Mesendoderm (in vitro differentiated cells): ENCODE measurements at regions not wholly inside any gene's neighbourhood (a gene's known extent, or its start where the extent isn't known, plus 50 kb on each side); places are given as distances from the start of the nearest gene placed in this dataset.

Experiments used
- DNase-seq: peaks from one replicate; pipeline ENCODE4 v3.0.0; 2013
- H2AK5ac ChIP-seq: 2 replicates; pipeline ENCODE4 v1.6.1; 2013; ENCODE audit warnings: low read length, inconsistent platforms
- H2BK120ac ChIP-seq: 2 replicates; pipeline ENCODE4 v1.6.1; 2013; ENCODE audit warnings: low read depth, mild to moderate bottlenecking, low read length, moderate library complexity, mixed read lengths
- H2BK15ac ChIP-seq: replicated peaks from 2 replicates; pipeline ENCODE4 v1.6.1; 2013; ENCODE audit warnings: low read depth, mild to moderate bottlenecking, moderate library complexity
- H2BK5ac ChIP-seq: 2 replicates; pipeline ENCODE4 v1.6.1; 2013; ENCODE audit warnings: low read length, inconsistent platforms
- H3K18ac ChIP-seq: 2 replicates; pipeline ENCODE4 v1.6.1; 2013; ENCODE audit warnings: mild to moderate bottlenecking, low read length, mixed read lengths
- H3K23ac ChIP-seq: one replicate; pipeline ENCODE4 v1.6.1; 2013; ENCODE audit warnings: low read length
- H3K27ac ChIP-seq: 2 replicates; pipeline ENCODE4 v1.5.1; 2013; ENCODE audit warnings: low read depth, mild to moderate bottlenecking, inconsistent platforms, low read length, moderate library complexity
- H3K27me3 ChIP-seq: 2 replicates; pipeline ENCODE4 v1.6.1; 2013; ENCODE audit warnings: low read length, control low read depth, mild to moderate bottlenecking, inconsistent platforms; ENCODE audit not compliant: insufficient read depth, poor library complexity
- H3K36me3 ChIP-seq: 2 replicates; pipeline ENCODE4 v1.6.1; 2013; ENCODE audit warnings: low read length, inconsistent platforms; ENCODE audit not compliant: control insufficient read depth, insufficient read depth
- H3K4ac ChIP-seq: one replicate; pipeline ENCODE4 v1.6.1; 2013; ENCODE audit warnings: low read depth, mild to moderate bottlenecking, low read length, moderate library complexity
- H3K4me1 ChIP-seq: 2 replicates; pipeline ENCODE4 v1.6.1; 2013; ENCODE audit warnings: low read depth, low read length, inconsistent platforms; ENCODE audit not compliant: control insufficient read depth
- H3K4me2 ChIP-seq: 2 replicates; pipeline ENCODE4 v1.6.1; 2013; ENCODE audit warnings: low read length
- H3K4me3 ChIP-seq: 2 replicates; pipeline ENCODE4 v1.5.1; 2013; ENCODE audit warnings: mild to moderate bottlenecking, low read length
- H3K56ac ChIP-seq: one replicate; pipeline ENCODE4 v1.6.1; 2013; ENCODE audit warnings: low read length
- H3K79me1 ChIP-seq: 2 replicates; pipeline ENCODE4 v1.6.1; 2013; ENCODE audit warnings: low read length, inconsistent platforms
- H3K79me2 ChIP-seq: 2 replicates; pipeline ENCODE4 v1.6.1; 2013; ENCODE audit warnings: mild to moderate bottlenecking, low read length; ENCODE audit not compliant: control insufficient read depth, insufficient read depth
- H3K9ac ChIP-seq: 2 replicates; pipeline ENCODE4 v1.6.1; 2013; ENCODE audit warnings: low read length, inconsistent platforms
- H4K5ac ChIP-seq: one replicate; pipeline ENCODE4 v1.6.1; 2013; ENCODE audit warnings: low read length
- H4K8ac ChIP-seq: one replicate; pipeline ENCODE4 v1.6.1; 2013; ENCODE audit warnings: low read depth, mild to moderate bottlenecking, control low read depth, low read length, moderate library complexity
- WGBS: extraction: QIAGEN DNeasy Blood & Tissue Kit; methylation state at CpG from one replicate; pipeline ENCODE4 v1.1.7; 2013; ENCODE audit warnings: low lambda C conversion rate, missing lambda C conversion rate; ENCODE audit not compliant: insufficient coverage; ENCODE audit errors: extremely low coverage; 5-methylcytosine and 5-hydroxymethylcytosine counted together

DNA sequence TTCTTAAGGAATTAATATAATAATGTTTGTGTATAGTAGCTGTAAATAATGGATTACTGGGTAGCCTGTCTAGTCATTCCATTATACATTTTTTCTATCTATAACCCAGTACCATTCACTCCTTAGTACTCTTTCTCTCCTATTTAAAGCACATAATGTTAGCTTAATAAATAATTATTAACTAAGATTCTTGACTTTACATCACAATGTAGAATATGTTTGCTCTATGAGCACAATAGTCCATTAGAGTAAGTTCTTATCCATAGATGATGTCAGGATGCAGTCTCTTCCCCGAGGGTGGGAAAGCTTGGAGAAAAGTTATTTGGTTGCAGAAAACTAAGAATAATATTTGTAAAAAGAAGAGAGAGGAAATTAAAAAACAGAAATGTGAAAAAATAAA lies 226.4 kb upstream of the EYS start:
- H3K4me1 ChIP-seq: no peaks in the 10 kb centered on the region
- no peaks in the 10 kb centered on the region for H3K36me3 ChIP-seq
- H3K4me3 ChIP-seq: no peak overlapping the region
- no peaks in the 10 kb centered on the region for H3K27me3 ChIP-seq
- H2AK5ac ChIP-seq: no peak overlapping the region
- H4K8ac ChIP-seq: no peak overlapping the region
- H3K56ac ChIP-seq: no peak overlapping the region
- H2BK15ac ChIP-seq: no peak overlapping the region
- no peak overlapping the region for H3K4me2 ChIP-seq
- no peak overlapping the region for H3K4ac ChIP-seq
- H3K79me1 ChIP-seq: no peaks in the 10 kb centered on the region
- H3K9ac ChIP-seq: no peak overlapping the region
- no peak overlapping the region for H2BK120ac ChIP-seq
- no peak overlapping the region for H4K5ac ChIP-seq
- WGBS: no CpG with 5 or more reads among the region's 1 CpG
- no peak overlapping the region for H3K27ac ChIP-seq
- H3K23ac ChIP-seq: no peak overlapping the region
- no peak for DNase-seq
- no peak overlapping the region for H2BK5ac ChIP-seq
- H3K18ac ChIP-seq: no peak overlapping the region
- H3K79me2 ChIP-seq: no peaks in the 10 kb centered on the region

DNA sequence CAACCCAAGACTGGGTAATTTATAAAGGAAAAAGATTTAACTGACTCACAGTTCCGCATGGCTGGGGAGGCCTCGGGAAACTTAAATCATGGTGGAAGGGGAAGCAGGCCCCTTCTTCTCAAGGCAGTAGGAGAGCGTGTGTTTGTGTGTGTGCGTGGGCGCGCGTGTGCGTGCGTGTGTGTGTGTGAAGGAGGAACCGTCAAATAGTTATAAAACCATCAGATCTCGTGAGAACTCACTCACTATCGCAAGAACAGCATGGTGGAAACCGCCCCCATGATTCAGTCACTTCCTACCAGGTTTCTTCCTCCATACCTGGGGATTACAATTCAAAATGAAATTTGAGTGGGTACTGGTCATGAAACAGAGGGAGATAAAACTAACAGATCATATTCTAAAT lies 220.1 kb upstream of the EYS start:
- H3K27me3 ChIP-seq: no peaks in the 10 kb centered on the region
- no peaks in the 10 kb centered on the region for H3K79me1 ChIP-seq
- H3K56ac ChIP-seq: no peak overlapping the region
- H2BK5ac ChIP-seq: no peak overlapping the region
- H3K9ac ChIP-seq: no peak overlapping the region
- H3K4me2 ChIP-seq: no peak overlapping the region
- H3K4ac ChIP-seq: no peak overlapping the region
- H4K8ac ChIP-seq: peak overlapping the region; percentile 76
- no peak overlapping the region for H4K5ac ChIP-seq
- DNase-seq: no peak
- H3K4me3 ChIP-seq: no peak overlapping the region
- no peak overlapping the region for H3K18ac ChIP-seq
- no peak overlapping the region for H3K27ac ChIP-seq
- H3K79me2 ChIP-seq: no peaks in the 10 kb centered on the region
- H2BK15ac ChIP-seq: no peak overlapping the region
- no peaks in the 10 kb centered on the region for H3K4me1 ChIP-seq
- no peak overlapping the region for H2AK5ac ChIP-seq
- H2BK120ac ChIP-seq: no peak overlapping the region
- WGBS: no CpG with 5 or more reads among the region's 13 CpGs
- H3K36me3 ChIP-seq: no peaks in the 10 kb centered on the region
- no peak overlapping the region for H3K23ac ChIP-seq

DNA sequence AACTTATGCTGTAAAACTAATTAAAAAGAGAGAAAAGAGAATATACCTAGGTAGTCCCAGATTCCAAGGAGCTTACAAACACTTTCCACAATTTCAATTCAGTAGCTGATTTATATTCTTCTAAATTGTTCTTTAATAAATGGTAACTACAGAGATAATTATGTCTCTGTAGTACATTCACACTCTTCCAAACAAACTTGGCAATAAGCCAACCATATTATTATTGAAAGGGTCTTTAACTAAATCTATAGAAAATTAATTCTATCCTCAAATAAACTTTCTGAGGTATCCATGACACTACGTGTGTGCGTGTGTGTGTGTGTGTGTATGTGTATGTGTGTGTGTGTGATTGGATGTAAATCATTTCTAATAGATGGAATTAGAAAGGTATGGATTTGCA lies 217.4 kb upstream of the EYS start:
- H3K79me2 ChIP-seq: no peaks in the 10 kb centered on the region
- DNase-seq: no peak
- no peak overlapping the region for H3K18ac ChIP-seq
- H3K4me2 ChIP-seq: no peak overlapping the region
- H3K79me1 ChIP-seq: no peaks in the 10 kb centered on the region
- H3K4me3 ChIP-seq: no peak overlapping the region
- no peaks in the 10 kb centered on the region for H3K4me1 ChIP-seq
- H3K27ac ChIP-seq: no peak overlapping the region
- no peak overlapping the region for H2BK5ac ChIP-seq
- no peak overlapping the region for H2AK5ac ChIP-seq
- no peak overlapping the region for H3K56ac ChIP-seq
- no peak overlapping the region for H4K8ac ChIP-seq
- H3K9ac ChIP-seq: no peak overlapping the region
- H2BK120ac ChIP-seq: no peak overlapping the region
- H3K23ac ChIP-seq: no peak overlapping the region
- H4K5ac ChIP-seq: no peak overlapping the region
- H3K4ac ChIP-seq: no peak overlapping the region
- no peaks in the 10 kb centered on the region for H3K27me3 ChIP-seq
- WGBS: no CpG with 5 or more reads among the region's 2 CpGs
- H3K36me3 ChIP-seq: no peaks in the 10 kb centered on the region
- no peak overlapping the region for H2BK15ac ChIP-seq

DNA sequence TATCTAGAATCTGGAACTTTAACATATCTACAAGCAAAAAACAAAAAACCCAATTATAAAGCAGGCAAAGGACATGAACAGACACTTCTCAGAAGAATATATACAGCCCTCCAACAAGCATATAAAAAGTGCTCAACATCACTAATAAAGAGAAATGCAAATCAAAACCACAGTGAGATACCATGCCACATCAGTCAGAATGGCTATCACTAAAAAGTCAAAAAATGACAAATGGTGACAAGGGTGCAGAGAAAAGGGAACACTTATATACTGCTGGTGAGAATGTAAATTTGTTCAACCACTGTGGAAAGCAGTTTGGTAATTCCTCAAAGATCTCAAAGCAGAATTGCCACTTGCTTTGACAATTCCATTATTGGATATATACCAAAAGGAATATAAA lies 215.0 kb upstream of the EYS start:
- Histone ChIP-seq H3K36me3 (no peaks in the 10 kb centered on the region), H3K27ac (no peak overlapping the region), H4K8ac (no peak overlapping the region)

DNA sequence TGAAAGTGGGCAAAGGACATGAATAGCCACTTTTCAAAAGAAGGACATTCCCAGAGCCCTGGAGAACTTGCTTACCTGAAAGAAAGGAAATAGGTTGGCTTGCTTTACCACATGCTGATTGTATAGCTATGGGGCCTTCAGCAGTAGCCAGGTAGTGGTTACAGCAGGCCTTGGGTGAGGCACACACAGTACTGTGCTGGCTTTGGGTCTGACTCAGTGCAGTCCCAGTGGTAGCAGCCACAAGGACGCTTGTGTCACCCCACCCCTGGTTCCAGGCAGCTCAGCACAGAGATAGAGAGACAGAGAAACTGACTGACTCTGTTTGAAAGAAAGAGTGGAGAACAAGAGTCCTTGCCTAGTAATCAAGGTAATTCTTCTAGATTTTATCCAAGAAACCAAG lies 201.0 kb upstream of the EYS start:
- H3K4me3 ChIP-seq: no peak overlapping the region
- no peak overlapping the region for H3K56ac ChIP-seq
- no peak overlapping the region for H2BK5ac ChIP-seq
- H3K79me2 ChIP-seq: no peaks in the 10 kb centered on the region
- H4K8ac ChIP-seq: no peak overlapping the region
- H3K9ac ChIP-seq: no peak overlapping the region
- no CpG with 5 or more reads among the region's 1 CpG for WGBS
- no peak overlapping the region for H2BK15ac ChIP-seq
- no peak overlapping the region for H3K4ac ChIP-seq
- no peak overlapping the region for H4K5ac ChIP-seq
- no peak overlapping the region for H2BK120ac ChIP-seq
- no peak overlapping the region for H2AK5ac ChIP-seq
- DNase-seq: no peak
- H3K23ac ChIP-seq: no peak overlapping the region
- no peaks in the 10 kb centered on the region for H3K79me1 ChIP-seq
- no peaks in the 10 kb centered on the region for H3K36me3 ChIP-seq
- no peak overlapping the region for H3K27ac ChIP-seq
- H3K27me3 ChIP-seq: no peaks in the 10 kb centered on the region
- H3K18ac ChIP-seq: no peak overlapping the region
- H3K4me1 ChIP-seq: no peaks in the 10 kb centered on the region
- no peak overlapping the region for H3K4me2 ChIP-seq

More for the DNA sequence above, 215.0 kb upstream of the EYS start:
- no peak overlapping the region for H3K56ac ChIP-seq
- no peak overlapping the region for H3K4ac ChIP-seq
- H3K4me1 ChIP-seq: no peaks in the 10 kb centered on the region
- no peak overlapping the region for H2AK5ac ChIP-seq
- no peaks in the 10 kb centered on the region for H3K79me2 ChIP-seq
- no peak overlapping the region for H2BK15ac ChIP-seq
- no peaks in the 10 kb centered on the region for H3K27me3 ChIP-seq
- DNase-seq: no peak
- no peak overlapping the region for H3K4me2 ChIP-seq
- no peaks in the 10 kb centered on the region for H3K79me1 ChIP-seq
- H4K5ac ChIP-seq: no peak overlapping the region
- H3K9ac ChIP-seq: no peak overlapping the region
- no peak overlapping the region for H2BK5ac ChIP-seq
- no peak overlapping the region for H3K4me3 ChIP-seq
- H3K18ac ChIP-seq: no peak overlapping the region
- H2BK120ac ChIP-seq: no peak overlapping the region
- no peak overlapping the region for H3K23ac ChIP-seq

DNA sequence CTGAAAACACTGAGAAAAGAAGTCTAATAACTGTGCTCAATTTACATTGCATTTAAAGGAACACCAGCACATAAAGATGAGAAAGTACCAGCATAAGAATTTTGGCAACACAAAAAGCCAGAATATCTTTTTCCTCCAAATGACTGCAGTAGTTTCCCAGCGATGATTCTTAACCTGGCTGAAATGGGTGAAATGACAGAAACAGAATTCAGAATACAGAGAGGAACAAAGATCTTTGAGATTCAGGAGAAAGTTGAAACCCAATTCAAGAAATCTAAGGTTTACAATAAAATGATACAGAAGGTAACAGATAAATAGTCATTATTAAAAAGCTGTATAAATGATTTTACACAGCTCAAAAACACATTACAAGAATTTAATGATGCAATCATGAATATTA lies 197.0 kb upstream of the EYS start:
- no peaks in the 10 kb centered on the region for H3K27me3 ChIP-seq
- no peak overlapping the region for H4K5ac ChIP-seq
- H2AK5ac ChIP-seq: no peak overlapping the region
- H4K8ac ChIP-seq: no peak overlapping the region
- no peak overlapping the region for H3K56ac ChIP-seq
- H3K4me2 ChIP-seq: no peak overlapping the region
- DNase-seq: no peak
- H2BK5ac ChIP-seq: no peak overlapping the region
- no peak overlapping the region for H3K4me3 ChIP-seq
- no peak overlapping the region for H3K4ac ChIP-seq
- H3K4me1 ChIP-seq: no peaks in the 10 kb centered on the region
- H3K9ac ChIP-seq: no peak overlapping the region
- no peaks in the 10 kb centered on the region for H3K79me1 ChIP-seq
- H3K36me3 ChIP-seq: no peaks in the 10 kb centered on the region
- no peak overlapping the region for H2BK120ac ChIP-seq
- no CpG with 5 or more reads among the region's 1 CpG for WGBS
- H3K27ac ChIP-seq: no peak overlapping the region
- no peak overlapping the region for H3K18ac ChIP-seq
- H2BK15ac ChIP-seq: no peak overlapping the region
- H3K23ac ChIP-seq: no peak overlapping the region
- no peaks in the 10 kb centered on the region for H3K79me2 ChIP-seq
